Colonic mucosa (tissue), 4 donors: ENCODE measurements at regions not wholly inside any gene's neighbourhood (a gene's known extent, or its start where the extent isn't known, plus 50 kb on each side); places are given as distances from the start of the nearest gene placed in this dataset.
A peak's percentile ranks its signal among the peaks of the same experiment; 100 is the strongest.

Experiments
- DNase-seq: peaks from one replicate; pipeline ENCODE4 v3.0.0-alpha.2; 2020
- H3K27ac ChIP-seq: fragments of 200-600 bp; one replicate; pipeline ENCODE4 v1.8.0; 2021
- H3K27me3 ChIP-seq: fragments of 200-600 bp; one replicate; pipeline ENCODE4 v1.8.0; 2021
- H3K36me3 ChIP-seq: fragments of 200-600 bp; one replicate; pipeline ENCODE4 v1.8.0; 2021
- H3K4me1 ChIP-seq: fragments of 200-600 bp; one replicate; pipeline ENCODE4 v1.8.0; 2021; ENCODE audit warnings: mild to moderate bottlenecking
- H3K4me3 ChIP-seq: fragments of 200-600 bp; one replicate; pipeline ENCODE4 v1.8.0; 2021
- H3K9ac ChIP-seq, 2 donors: one replicate each; pipeline ENCODE4 v1.7.0; 2013; ENCODE audit warnings: control low read depth in 2 of 2, low read depth in 2 of 2, low read length in 2 of 2
- H3K9me3 ChIP-seq: fragments of 200-600 bp; one replicate; pipeline ENCODE4 v1.8.0; 2021
- CTCF ChIP-seq: fragments of 200-600 bp; IDR thresholded peaks from one replicate; pipeline ENCODE4 v1.8.0; 2022; ENCODE audit warnings: antibody characterized with exemption, mild to moderate bottlenecking
- intact Hi-C: fragments of 100-400 bp; cut with DNase I; formaldehyde crosslinking; loops from one replicate; pipeline ENCODE4 v1.14.1; 2022
- donor health status: healthy.
- donor health status: DM: no; HTN: no; CAD: no.
- donor health status: DM: no; HTN: no; CAD: no.

- no peak for TF ChIP-seq CTCF
- no peak overlapping the region for H3K4me3 ChIP-seq
- H3K9ac ChIP-seq = no peak overlapping the region
- H3K9me3 ChIP-seq = no peaks in the 10 kb centered on the region
- H3K4me1 ChIP-seq = peaks cover 17% of the 10 kb centered on the region
- H3K27ac ChIP-seq = no peak overlapping the region
- DNase-seq = no peak
- no peaks in the 10 kb centered on the region for H3K36me3 ChIP-seq
- intact Hi-C loops = no loop called here
- peaks cover 19% of the 10 kb centered on the region for H3K27me3 ChIP-seq
These were observed 154.2 kb upstream of the GSE1 start for GRCh38 chr16:85458968-85459367.

GRCh38 chr16:85459529-85460251, 153.4 kb upstream of the GSE1 start:
- Histone ChIP-seq H3K9me3 (no peaks in the 10 kb centered on the region), H3K27me3 (peaks cover 23% of the 10 kb centered on the region), H3K4me1 (peaks cover 17% of the 10 kb centered on the region), H3K4me3 (no peak overlapping the region), H3K36me3 (no peaks in the 10 kb centered on the region), H3K27ac (peak overlapping the region; percentile 39), H3K9ac (no peak overlapping the region)
- no peak for DNase-seq
- intact Hi-C loops = no loop called here
- no peak for TF ChIP-seq CTCF

GRCh38 chr16:85460252-85461021, 152.7 kb upstream of the GSE1 start:
- intact Hi-C loops = no loop called here
- peak; percentile 29 for DNase-seq
- no peak overlapping the region for H3K4me3 ChIP-seq
- TF ChIP-seq CTCF = no peak
- no peaks in the 10 kb centered on the region for H3K36me3 ChIP-seq
- H3K4me1 ChIP-seq = peaks cover 17% of the 10 kb centered on the region
- H3K27ac ChIP-seq = peak overlapping the region; percentile 39
- H3K27me3 ChIP-seq = peaks cover 27% of the 10 kb centered on the region
- no peaks in the 10 kb centered on the region for H3K9me3 ChIP-seq
- H3K9ac ChIP-seq = peak overlapping the region in 1 of 2 donors; percentile 38

GRCh38 chr16:85461022-85461813, 151.9 kb upstream of the GSE1 start:
- intact Hi-C loops = no loop called here
- Histone ChIP-seq H3K27me3 (peaks cover 27% of the 10 kb centered on the region), H3K9me3 (no peaks in the 10 kb centered on the region), H3K9ac (peak overlapping the region in 1 of 2 donors; percentile 70), H3K4me1 (peaks cover 17% of the 10 kb centered on the region), H3K27ac (peak overlapping the region; percentile 39), H3K36me3 (no peaks in the 10 kb centered on the region), H3K4me3 (no peak overlapping the region)
- no peak for TF ChIP-seq CTCF
- DNase-seq = peak; percentile 52
